Subcutaneous abdominal adipose tissue (tissue), 5 donors: ENCODE measurements at regions not wholly inside any gene's neighbourhood (a gene's known extent, or its start where the extent isn't known, plus 50 kb on each side); places are given as distances from the start of the nearest gene placed in this dataset.

Experiments
- H3K27ac ChIP-seq: one replicate; pipeline ENCODE4 v1.7.0; 2013; ENCODE audit warnings: low read depth, mild to moderate bottlenecking, inconsistent platforms, low read length, moderate library complexity
- H3K27me3 ChIP-seq, 5 donors: one replicate each; pipeline ENCODE4 v1.7.0; 2013; ENCODE audit warnings: low read length in 5 of 5, inconsistent platforms in 1 of 5; ENCODE audit not compliant: control insufficient read depth in 5 of 5, insufficient read depth in 4 of 5
- H3K36me3 ChIP-seq, 5 donors: one replicate each; pipeline ENCODE4 v1.7.0; 2013; ENCODE audit warnings: low read length in 5 of 5; ENCODE audit not compliant: control insufficient read depth in 5 of 5, insufficient read depth in 5 of 5
- H3K4me1 ChIP-seq, 5 donors: one replicate each; pipeline ENCODE4 v1.7.0; 2013; ENCODE audit warnings: low read length in 5 of 5, mild to moderate bottlenecking in 3 of 5, moderate library complexity in 1 of 5; ENCODE audit not compliant: control insufficient read depth in 5 of 5, insufficient read depth in 5 of 5
- H3K4me3 ChIP-seq, 5 donors: one replicate each; pipeline ENCODE4 v1.7.0; 2013; ENCODE audit warnings: low read length in 5 of 5, low read depth in 1 of 5
- H3K9ac ChIP-seq, 5 donors: one replicate each; pipeline ENCODE4 v1.7.0; 2013; ENCODE audit warnings: low read length in 5 of 5, mild to moderate bottlenecking in 4 of 5, moderate library complexity in 3 of 5
- H3K9me3 ChIP-seq, 5 donors: one replicate each; pipeline ENCODE4 v1.7.0; 2013; ENCODE audit warnings: low read length in 5 of 5; ENCODE audit not compliant: control insufficient read depth in 5 of 5
- donor health status: healthy.
- donor health status: healthy.
- donor health status: healthy.
- donor health status: healthy.
- donor health status: healthy.

GRCh38 chr13:30816736-30817135, 81.4 kb downstream of the ALOX5AP start:
- no peak overlapping the region for H3K27ac ChIP-seq
- no peaks in the 10 kb centered on the region for H3K9me3 ChIP-seq

GRCh38 chr13:30818323-30818960, 83.1 kb downstream of the ALOX5AP start:
- Histone ChIP-seq H3K9me3 (no peaks in the 10 kb centered on the region), H3K27ac (no peak overlapping the region), H3K36me3 (no peaks in the 10 kb centered on the region), H3K4me3 (no peak overlapping the region), H3K27me3 (peaks cover 0 to 3% (median 0%) of the 10 kb centered on the region in 5 donors), H3K4me1 (peaks cover 0 to 7% (median 0%) of the 10 kb centered on the region in 5 donors), H3K9ac (no peak overlapping the region)

More at GRCh38 chr13:30816736-30817135, 81.4 kb downstream of the ALOX5AP start:
- H3K36me3 ChIP-seq = no peaks in the 10 kb centered on the region
- H3K27me3 ChIP-seq = peaks cover 0 to 3% (median 0%) of the 10 kb centered on the region in 5 donors
- H3K4me3 ChIP-seq = no peak overlapping the region
- H3K9ac ChIP-seq = no peak overlapping the region
- peaks cover 0 to 7% (median 0%) of the 10 kb centered on the region in 5 donors for H3K4me1 ChIP-seq

- peaks cover 0 to 7% (median 0%) of the 10 kb centered on the region in 5 donors for H3K4me1 ChIP-seq
- H3K4me3 ChIP-seq = no peak overlapping the region
- H3K9me3 ChIP-seq = no peaks in the 10 kb centered on the region
- H3K27me3 ChIP-seq = peaks cover 0 to 3% (median 0%) of the 10 kb centered on the region in 5 donors
- H3K27ac ChIP-seq = no peak overlapping the region
- no peaks in the 10 kb centered on the region for H3K36me3 ChIP-seq
- H3K9ac ChIP-seq = no peak overlapping the region
These were observed 84.0 kb downstream of the ALOX5AP start for GRCh38 chr13:30819136-30819888.

- Histone ChIP-seq H3K9me3 (no peaks in the 10 kb centered on the region), H3K4me1 (peaks cover 0 to 7% (median 0%) of the 10 kb centered on the region in 5 donors), H3K27me3 (peaks cover 0 to 7% (median 0%) of the 10 kb centered on the region in 5 donors), H3K36me3 (no peaks in the 10 kb centered on the region), H3K4me3 (no peak overlapping the region), H3K27ac (no peak overlapping the region), H3K9ac (no peak overlapping the region)
These were observed 84.7 kb upstream of the MEDAG start for GRCh38 chr13:30821421-30821820.

GRCh38 chr13:30824651-30825050, 81.4 kb upstream of the MEDAG start:
- Histone ChIP-seq H3K4me3 (no peak overlapping the region), H3K4me1 (no peaks in the 10 kb centered on the region), H3K9me3 (no peaks in the 10 kb centered on the region), H3K27me3 (peaks cover 0 to 5% (median 0%) of the 10 kb centered on the region in 5 donors), H3K36me3 (no peaks in the 10 kb centered on the region), H3K9ac (no peak overlapping the region), H3K27ac (no peak overlapping the region)

GRCh38 chr13:30826911-30827577, 79.0 kb upstream of the MEDAG start:
- Histone ChIP-seq H3K9me3 (no peaks in the 10 kb centered on the region), H3K4me1 (no peaks in the 10 kb centered on the region), H3K9ac (no peak overlapping the region), H3K36me3 (no peaks in the 10 kb centered on the region), H3K4me3 (no peak overlapping the region), H3K27ac (no peak overlapping the region), H3K27me3 (peaks cover 0 to 5% (median 0%) of the 10 kb centered on the region in 5 donors)

- H3K9ac ChIP-seq = no peak overlapping the region
- H3K27ac ChIP-seq = no peak overlapping the region
- H3K9me3 ChIP-seq = no peaks in the 10 kb centered on the region
- no peaks in the 10 kb centered on the region for H3K4me1 ChIP-seq
- H3K36me3 ChIP-seq = no peaks in the 10 kb centered on the region
- peaks cover 0 to 5% (median 0%) of the 10 kb centered on the region in 5 donors for H3K27me3 ChIP-seq
- H3K4me3 ChIP-seq = no peak overlapping the region
These were observed 78.5 kb upstream of the MEDAG start for GRCh38 chr13:30827578-30827925.

GRCh38 chr13:30829145-30829832, 76.8 kb upstream of the MEDAG start:
- H3K9ac ChIP-seq = no peak overlapping the region
- H3K4me3 ChIP-seq = no peak overlapping the region
- no peak overlapping the region for H3K27ac ChIP-seq
- no peaks in the 10 kb centered on the region for H3K36me3 ChIP-seq
- H3K4me1 ChIP-seq = no peaks in the 10 kb centered on the region
- no peaks in the 10 kb centered on the region for H3K9me3 ChIP-seq
- peaks cover 0 to 5% (median 4%) of the 10 kb centered on the region in 5 donors for H3K27me3 ChIP-seq

- Histone ChIP-seq H3K27ac (no peak overlapping the region), H3K9ac (no peak overlapping the region), H3K27me3 (peaks cover 0 to 4% (median 2%) of the 10 kb centered on the region in 5 donors), H3K4me1 (no peaks in the 10 kb centered on the region), H3K9me3 (no peaks in the 10 kb centered on the region), H3K36me3 (no peaks in the 10 kb centered on the region), H3K4me3 (no peak overlapping the region)
These were observed 76.0 kb upstream of the MEDAG start for GRCh38 chr13:30829833-30830637.
